NCI-H774 (cell line): ENCODE measurements at regions not wholly inside any gene's neighbourhood (a gene's known extent, or its start where the extent isn't known, plus 50 kb on each side); places are given as distances from the start of the nearest gene placed in this dataset.
"Not testable (repeated sequence)": the region's sequence is repeated elsewhere in the genome, so short reads cannot be mapped to it uniquely, and the experiment has no call there.

Experiments
- DNase-seq: peaks from one replicate; lab custom pipeline; 2025; lab: John Stamatoyannopoulos, UW

DNA sequence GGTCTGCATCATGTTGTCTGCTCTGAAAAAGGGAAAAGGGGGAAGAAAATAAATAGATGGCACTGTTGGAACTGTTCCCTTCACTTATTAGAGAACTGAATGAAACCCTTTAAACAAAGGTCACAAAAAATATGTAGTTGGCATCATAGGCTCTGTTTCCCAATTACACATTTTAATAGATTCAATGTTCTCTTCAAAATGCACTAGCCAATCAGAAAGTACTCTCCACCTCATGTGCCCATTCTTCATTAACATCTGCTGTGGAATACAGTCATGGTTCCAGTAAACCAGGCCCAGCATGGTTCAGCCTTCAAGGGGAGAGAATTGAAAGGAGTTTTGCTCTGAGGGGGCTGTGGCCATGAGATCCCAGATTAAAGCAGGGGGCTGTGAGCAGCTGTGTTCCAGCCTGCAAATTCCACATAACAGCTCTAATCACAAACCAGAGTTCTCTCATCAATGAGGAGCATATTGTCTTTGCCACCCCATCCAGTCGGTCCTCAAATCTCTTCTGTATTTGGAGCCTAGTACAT is 165.9 kb upstream of the CREB1 start:
- DNase-seq, result no peak

DNA sequence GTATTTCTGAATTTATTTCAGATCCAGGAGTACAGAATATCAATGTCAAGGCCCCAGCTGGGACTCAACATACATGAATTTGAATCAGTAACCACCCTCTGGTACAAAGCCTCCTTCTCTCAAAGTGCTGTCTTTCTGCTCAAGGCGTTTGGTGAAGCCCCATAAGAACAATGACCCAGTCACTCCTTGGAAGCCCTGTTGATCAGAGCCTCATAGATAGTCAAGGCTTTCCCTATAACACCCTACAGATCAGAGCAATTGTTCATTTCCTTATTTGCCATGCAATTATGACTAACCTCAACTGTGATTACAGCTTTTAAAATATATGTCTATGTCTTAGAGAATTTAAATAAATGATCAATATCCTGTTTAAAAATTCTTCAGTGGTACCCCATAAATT is 159.1 kb upstream of the CREB1 start:
- DNase-seq, result no peak

DNA sequence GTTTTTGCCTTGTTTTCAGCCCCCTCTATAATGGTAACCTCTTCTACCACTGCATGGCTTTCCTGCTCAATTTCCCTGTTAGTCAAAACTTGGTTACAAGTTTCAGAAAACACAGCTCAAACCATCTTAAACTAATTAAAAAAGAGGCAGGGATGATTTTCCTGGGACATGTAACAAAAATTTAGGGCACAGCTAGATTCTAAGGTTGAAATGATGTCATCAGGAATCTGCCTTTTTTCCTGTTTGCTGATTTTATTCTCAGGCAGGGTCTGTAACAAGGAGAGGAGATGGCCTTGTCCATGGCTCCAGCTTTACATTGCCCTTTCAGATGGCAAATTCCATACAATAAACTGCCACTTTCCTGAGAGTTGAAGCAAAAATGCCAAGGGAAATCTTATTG is 157.9 kb upstream of the CREB1 start:
- DNase-seq, result no peak

- DNase-seq, result no peak
These were observed 157.3 kb upstream of the CREB1 start for GRCh38 chr2:207372483-207372882.

DNA sequence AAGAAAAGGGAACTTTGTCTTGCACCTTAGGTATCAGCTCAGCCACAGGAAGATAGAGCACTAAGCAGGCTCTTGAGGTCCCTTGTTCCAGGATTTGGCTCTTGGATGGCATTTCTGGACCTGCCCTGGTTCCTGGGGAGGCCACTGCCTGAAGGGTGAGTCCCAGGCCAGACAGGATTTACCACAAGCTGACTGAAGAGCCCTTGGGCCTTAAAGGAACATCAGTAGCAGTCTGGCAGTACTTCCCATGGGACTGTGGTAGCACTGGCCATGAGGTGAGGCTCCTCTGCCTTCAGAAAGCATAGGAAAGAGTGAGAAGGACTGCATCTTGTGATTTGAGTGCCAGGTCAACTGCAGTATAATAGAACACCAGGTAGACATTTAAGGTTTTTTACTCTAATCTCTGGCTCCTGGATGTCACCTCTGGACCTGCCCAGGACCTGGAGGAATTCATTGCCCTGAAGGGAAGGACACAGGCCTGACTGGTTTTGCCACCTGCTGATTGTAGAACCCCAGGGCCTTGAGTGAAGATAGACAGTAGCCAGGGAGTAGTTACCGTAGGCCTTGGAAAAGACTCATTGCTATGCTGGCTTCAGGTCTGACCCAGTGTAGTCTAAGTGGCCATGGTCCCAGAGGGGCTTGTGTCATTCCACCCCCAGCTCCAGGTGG is 154.4 kb upstream of the CREB1 start:
- no peak for DNase-seq

DNA sequence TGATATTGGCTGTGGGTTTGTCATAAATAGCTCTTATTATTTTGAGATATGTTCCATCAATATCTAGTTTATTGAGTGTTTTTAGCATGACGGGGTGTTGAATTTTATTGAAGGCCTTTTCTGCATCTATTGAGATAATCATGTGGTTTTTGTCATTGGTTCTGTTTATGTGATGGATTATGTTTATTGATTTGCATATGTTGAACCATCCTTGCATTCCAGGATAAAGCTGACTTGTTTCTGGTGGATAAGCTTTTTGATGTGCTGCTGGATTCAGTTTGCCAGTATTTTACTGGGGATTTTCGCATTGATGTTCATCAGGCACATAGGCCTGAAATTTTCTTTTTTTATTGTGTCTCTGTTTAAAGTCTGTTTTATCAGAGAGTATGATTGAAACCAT is 151.1 kb upstream of the CREB1 start:
- DNase-seq, result not testable (repeated sequence)

GRCh38 chr2:207385076-207385475 is 144.7 kb upstream of the CREB1 start:
- no peak for DNase-seq

DNA sequence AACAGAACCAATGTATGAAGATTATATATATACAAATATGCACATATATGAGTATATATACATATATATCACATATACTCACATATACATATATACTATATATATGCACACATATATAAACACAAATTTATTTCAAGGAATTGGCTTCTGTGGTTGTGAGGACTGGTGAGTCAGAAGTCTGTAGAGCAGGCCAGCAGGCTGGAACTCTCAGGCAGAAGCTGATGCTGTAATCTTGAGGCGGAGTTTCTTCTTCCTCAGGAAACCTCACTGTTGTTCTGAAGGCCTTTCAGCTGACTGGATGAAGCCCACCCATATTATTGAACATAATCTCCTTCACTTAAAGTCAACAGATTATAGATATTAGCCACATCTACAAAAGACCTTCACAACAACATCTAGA is 143.9 kb upstream of the CREB1 start:
- DNase-seq, result no peak

DNA sequence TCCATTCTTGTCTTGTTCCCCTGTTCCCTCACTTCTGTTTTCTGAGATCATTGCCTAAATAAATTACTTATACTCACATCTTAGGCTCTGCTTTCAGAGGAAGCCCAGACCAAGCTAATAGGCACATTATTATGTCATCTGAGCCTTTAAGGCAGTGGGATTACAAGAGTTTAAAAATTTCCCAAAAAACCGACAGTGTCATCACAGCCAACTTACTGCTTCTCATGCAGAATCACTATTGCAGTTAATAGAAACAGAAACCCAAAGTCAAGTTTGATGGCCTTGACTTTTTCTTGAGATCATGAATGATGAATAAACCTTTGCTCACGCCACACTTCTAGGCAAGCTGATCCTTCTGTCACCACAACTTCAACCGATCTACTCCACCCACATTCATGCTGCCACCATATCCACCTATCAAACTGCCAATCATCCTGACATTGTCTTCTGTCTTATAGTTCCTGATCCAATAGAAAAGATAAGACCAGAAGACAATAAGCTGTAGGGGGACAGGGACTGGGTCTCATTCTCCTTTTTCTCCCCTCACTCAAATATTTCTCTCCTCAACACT is 142.7 kb upstream of the CREB1 start:
- no peak for DNase-seq

- no peak for DNase-seq
These were observed 139.3 kb upstream of the CREB1 start for GRCh38 chr2:207390302-207391095.

- no peak for DNase-seq
These were observed 135.5 kb upstream of the CREB1 start for GRCh38 chr2:207394203-207394781.

DNA sequence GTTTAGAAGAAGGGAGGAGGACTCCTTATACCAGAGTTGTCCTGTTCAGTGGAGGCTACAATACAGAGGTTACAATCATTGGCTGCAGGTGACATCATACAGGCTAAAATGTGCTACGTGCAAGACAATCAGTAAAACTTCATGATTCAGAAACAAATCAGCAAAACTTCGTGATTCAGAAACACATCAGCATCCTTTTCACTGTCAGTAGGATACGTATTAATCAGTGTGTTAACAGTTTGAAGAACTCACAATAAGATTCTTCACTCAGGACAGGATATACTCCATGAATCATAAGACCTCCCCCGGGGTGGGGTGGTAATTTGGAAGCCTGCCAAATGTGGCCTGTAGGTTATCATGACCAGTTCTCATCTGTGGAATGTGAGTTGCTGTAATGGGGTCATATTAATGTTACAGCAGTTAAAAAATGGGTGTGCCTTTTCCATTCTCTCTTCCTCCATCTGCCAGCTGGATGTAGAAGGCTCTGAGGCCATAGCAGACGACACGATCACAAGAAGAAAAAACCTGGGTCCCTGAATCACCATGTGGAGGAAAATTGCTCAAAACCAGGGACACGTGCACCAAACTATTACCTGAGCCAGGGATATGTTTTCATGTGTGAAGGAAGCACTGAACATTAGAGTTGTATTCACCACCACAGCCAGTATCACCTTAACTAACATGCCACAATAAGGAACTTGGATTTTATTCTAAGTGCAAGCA is 134.8 kb upstream of the CREB1 start:
- no peak for DNase-seq

DNA sequence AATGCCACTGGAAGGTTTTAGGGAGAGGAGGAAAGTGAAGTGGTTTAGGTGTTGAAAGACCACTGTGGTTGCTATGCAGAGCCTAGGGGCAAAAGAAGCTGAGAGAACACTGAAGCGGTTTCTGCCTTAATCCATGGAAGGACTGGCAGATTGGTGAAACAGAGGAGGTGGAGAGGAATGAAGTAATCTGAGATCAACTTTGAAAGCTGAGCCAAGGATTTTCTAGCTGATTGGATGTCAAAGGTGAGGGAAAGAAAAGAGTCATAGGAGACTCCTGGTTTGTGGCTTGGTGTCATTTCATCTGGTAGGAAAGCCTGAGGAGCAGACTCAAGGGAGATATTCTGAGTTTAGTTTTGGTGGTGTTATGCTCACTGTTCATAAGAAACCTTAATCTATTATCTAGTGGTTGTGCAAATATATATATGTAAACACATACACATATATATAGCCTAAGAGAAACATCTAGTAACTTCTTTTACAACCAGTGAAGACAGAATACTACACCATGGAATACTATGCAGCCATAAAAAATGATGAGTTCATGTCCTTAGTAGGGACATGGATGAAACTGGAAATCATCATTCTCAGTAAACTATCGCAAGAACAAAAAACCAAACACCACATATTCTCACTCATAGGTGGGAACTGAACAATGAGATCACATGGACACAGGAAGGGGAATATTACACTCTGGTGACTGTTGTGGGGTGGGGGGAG is 134.1 kb upstream of the CREB1 start:
- DNase-seq, result no peak

DNA sequence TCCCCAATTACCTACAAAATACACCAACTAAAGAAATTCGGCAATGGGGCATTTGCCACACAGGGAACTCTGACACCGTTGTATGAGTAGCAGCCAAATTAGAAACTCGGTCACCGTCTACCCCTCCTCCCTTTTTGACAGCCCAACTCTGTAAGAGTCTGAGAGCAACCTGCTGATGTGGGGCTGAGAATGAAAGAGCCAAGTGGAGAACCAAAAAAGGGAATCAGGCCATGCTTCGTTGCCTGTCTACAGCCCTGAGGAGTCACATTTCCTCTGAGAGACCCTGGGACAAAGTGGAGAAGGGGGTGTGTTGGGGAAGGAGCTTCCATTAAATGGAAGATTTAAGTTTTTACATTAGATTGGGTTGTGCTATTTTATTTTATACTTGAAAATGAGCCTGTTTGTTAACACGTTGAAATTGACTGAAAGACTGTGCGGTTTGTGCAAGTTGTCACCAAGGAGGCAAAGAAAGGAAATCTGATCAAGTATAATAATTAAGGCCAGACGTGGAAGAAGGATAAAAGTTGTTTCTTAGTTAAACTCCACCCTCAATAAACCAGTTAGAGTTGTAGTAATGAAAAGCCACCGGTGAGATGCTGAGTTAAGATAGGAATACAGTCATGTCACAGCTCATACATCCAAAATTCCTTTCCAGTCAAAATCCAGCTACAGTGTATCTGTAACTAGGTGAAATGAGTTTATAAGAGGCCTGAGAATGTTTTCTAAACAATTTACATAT is 131.7 kb upstream of the CREB1 start:
- no peak for DNase-seq

DNA sequence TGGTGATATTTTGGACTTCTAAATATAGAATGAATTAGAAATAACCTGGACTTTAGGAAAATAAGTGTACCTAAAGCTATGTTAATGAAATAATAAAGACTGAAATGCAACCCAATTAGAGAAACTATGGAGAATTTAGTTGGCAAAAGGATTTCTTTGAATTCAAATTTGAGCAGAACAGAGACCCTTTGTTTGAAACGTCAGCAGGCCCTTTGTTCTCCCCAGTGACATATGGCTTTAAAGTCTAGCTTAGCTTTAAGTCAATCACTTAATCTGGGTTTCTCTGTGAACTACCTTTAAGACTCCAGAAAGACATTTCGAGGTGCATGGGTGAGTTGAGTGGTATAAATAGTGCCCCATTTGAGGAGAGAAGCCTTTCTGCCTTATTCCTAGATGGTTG is 130.5 kb upstream of the CREB1 start:
- DNase-seq, result no peak

- DNase-seq, result no peak
These were observed 128.4 kb upstream of the CREB1 start for GRCh38 chr2:207401338-207401737.

GRCh38 chr2:207403141-207403540 is 126.6 kb upstream of the CREB1 start:
- no peak for DNase-seq

- DNase-seq, result peak; percentile 54
These were observed 125.8 kb upstream of the CREB1 start for GRCh38 chr2:207403950-207404349.

GRCh38 chr2:207405150-207405549 is 124.6 kb upstream of the CREB1 start:
- DNase-seq, result no peak

DNA sequence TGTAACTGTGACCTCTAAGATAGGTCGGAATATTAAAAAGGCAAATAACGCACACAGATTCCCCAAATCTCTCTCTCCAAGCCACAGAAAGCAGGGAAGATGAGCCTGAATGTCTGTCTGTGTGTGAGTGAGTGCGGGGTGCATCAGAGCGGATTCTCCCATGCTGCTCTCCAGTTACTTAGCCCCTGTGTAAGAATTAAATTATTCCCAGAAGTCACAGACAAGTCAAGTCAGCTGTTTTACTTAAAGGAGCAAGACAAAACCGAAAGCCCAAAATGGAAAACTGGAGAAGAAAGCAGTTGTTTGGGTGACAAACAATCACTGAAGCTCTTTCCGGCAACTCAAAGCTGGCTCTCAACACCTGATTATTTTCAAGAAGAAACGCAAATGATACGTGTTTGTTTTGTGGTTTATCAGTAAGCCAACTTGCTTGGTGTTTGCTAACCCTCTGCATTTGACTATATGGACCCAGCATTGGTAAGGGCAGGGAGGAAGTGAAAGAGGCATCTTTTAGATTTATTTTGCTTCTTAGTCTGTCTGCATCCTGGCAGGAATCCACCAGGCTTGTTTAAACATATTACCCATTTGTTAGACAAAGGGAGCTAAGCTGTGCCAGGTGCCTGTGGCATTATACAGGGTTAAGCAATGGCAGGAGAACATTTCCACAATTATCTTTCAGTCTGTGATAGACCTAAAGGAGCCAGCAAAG is 121.5 kb upstream of the CREB1 start:
- peak; percentile 90 for DNase-seq
